K562 (cell line): ENCODE measurements at regions not wholly inside any gene's neighbourhood (a gene's known extent, or its start where the extent isn't known, plus 50 kb on each side); places are given as distances from the start of the nearest gene placed in this dataset.

Source experiments
- ATAC-seq: fragments of 200-7000 bp; cut with Tn5 transposase; 3 replicates; pipeline ENCODE4 v1.9.1; 2020; ENCODE audit warnings: moderate library complexity
- BruUV-seq: library from RNA; stranded (reverse); fragments of 400-500 nt; replicated peaks from 2 replicates; lab custom pipeline; 2021; lab: Mats Ljungman, UMichigan
- CTCF ChIA-PET: fragments of 300-600 bp; formaldehyde crosslinking; extraction: SDS; loops from one replicate; lab custom pipeline; 2021; ENCODE audit warnings: low intra/inter-chr PET ratio; lab: Yijun Ruan, JAX
- POLR2A ChIA-PET: fragments of 300-600, 350-650 bp; sonication (Branson Sonifier 250); formaldehyde crosslinking; extraction: SDS; loops from one replicate; lab custom pipeline; 2021; ENCODE audit warnings: antibody characterized with exemption, inconsistent platforms; lab: Yijun Ruan, JAX
- DNase-seq, 4 experiments: peaks; one replicate each; pipeline versions ENCODE4 v3.0.0 to v3.0.0-alpha.2; 2011 to 2018; ENCODE audit warnings: low spot score in 3 of 4, mixed read lengths in 3 of 4; ENCODE audit errors: extremely low read depth in 1 of 4
- FAIRE-seq: peaks from 2 replicates; lab custom pipeline; 2011; peaks lifted over from hg19 to GRCh38; lab: Jason Lieb, UNC
- H2AFZ ChIP-seq: 2 replicates; pipeline ENCODE4 v1.6.0; 2011; ENCODE audit warnings: low read depth, low read length, control low read depth, inconsistent platforms
- H3K27ac ChIP-seq: fragments of 200-600 bp; 3 replicates; pipeline ENCODE4 v1.8.0; 2011; ENCODE audit warnings: low read depth, mild to moderate bottlenecking, control low read depth, inconsistent platforms, low read length, moderate library complexity, mixed read lengths; ENCODE audit errors: extremely low read depth
- H3K27me3 ChIP-seq, 2 experiments: fragments of 300-600 bp in 1 of 2; 2 replicates in 1 of 2; 3 replicates in 1 of 2; pipeline versions ENCODE4 v1.6.0 to v1.8.0; 2011; ENCODE audit warnings: inconsistent platforms in 2 of 2, low read length in 2 of 2, mild to moderate bottlenecking in 1 of 2, mixed read lengths in 1 of 2, moderate library complexity in 1 of 2; ENCODE audit not compliant: control insufficient read depth in 2 of 2, insufficient read depth in 2 of 2
- H3K36me3 ChIP-seq: fragments of 300-600 bp; 3 replicates; pipeline ENCODE4 v1.8.0; 2011; ENCODE audit warnings: mild to moderate bottlenecking, low read length, inconsistent platforms; ENCODE audit not compliant: control insufficient read depth, insufficient read depth
- H3K4me1 ChIP-seq, 2 experiments: fragments of 200-600 bp in 1 of 2; replicated peaks in 1 of 2; 2 replicates in 1 of 2; 3 replicates in 1 of 2; pipeline versions ENCODE4 v1.5.1 to v1.8.0; 2011; ENCODE audit warnings: inconsistent platforms in 2 of 2, low read length in 2 of 2, mild to moderate bottlenecking in 1 of 2, mixed read lengths in 1 of 2, moderate library complexity in 1 of 2; ENCODE audit not compliant: control insufficient read depth in 2 of 2, insufficient read depth in 2 of 2
- H3K4me2 ChIP-seq: 2 replicates; pipeline ENCODE4 v1.6.1; 2011; ENCODE audit warnings: low read length, control low read depth, inconsistent platforms, mixed read lengths; ENCODE audit not compliant: insufficient read depth
- H3K4me3 ChIP-seq: fragments of 200-600 bp; sonication (generic), shearing (Covaris generic); 2 replicates; pipeline ENCODE4 v1.5.1; 2016; ENCODE audit warnings: control low read depth, inconsistent platforms
- H3K79me2 ChIP-seq: fragments of 200-600 bp; 3 replicates; pipeline ENCODE4 v1.8.0; 2011; ENCODE audit warnings: low read length, inconsistent platforms; ENCODE audit not compliant: control insufficient read depth, insufficient read depth
- H3K9ac ChIP-seq, 2 experiments: 2 replicates each; pipeline versions ENCODE4 v1.6.0 to v1.6.1; 2011; ENCODE audit warnings: low read depth in 2 of 2, low read length in 2 of 2, control low read depth in 1 of 2, inconsistent platforms in 1 of 2, mild to moderate bottlenecking in 1 of 2, mixed read lengths in 1 of 2; ENCODE audit not compliant: insufficient read depth in 1 of 2
- H3K9me1 ChIP-seq: one replicate; pipeline ENCODE4 v1.6.0; 2011; ENCODE audit warnings: inconsistent platforms, mild to moderate bottlenecking, low read length, moderate library complexity; ENCODE audit not compliant: control insufficient read depth, insufficient read depth
- H3K9me3 ChIP-seq: replicated peaks from 2 replicates; pipeline ENCODE4 v1.5.1; 2011; ENCODE audit warnings: low read depth, low read length, inconsistent platforms; ENCODE audit not compliant: control insufficient read depth, insufficient read depth
- H4K20me1 ChIP-seq: replicated peaks from 2 replicates; pipeline ENCODE4 v1.6.1; 2011; ENCODE audit warnings: low read length, inconsistent platforms, mixed read lengths; ENCODE audit not compliant: control insufficient read depth, insufficient read depth
- BMI1 ChIP-seq: fragments of 150-350 bp; IDR thresholded peaks from 2 replicates; pipeline ENCODE4 v1.6.1; 2014; ENCODE audit warnings: low read length
- CBX5 ChIP-seq: IDR thresholded peaks from 2 replicates; pipeline ENCODE4 v1.6.1; 2014; ENCODE audit warnings: low read depth, borderline replicate concordance
- CC2D1A ChIP-seq: fragments of 450-650 bp; IDR thresholded peaks from 2 replicates; pipeline ENCODE4 v1.6.1; 2017; ENCODE audit warnings: mild to moderate bottlenecking
- CSDE1 ChIP-seq, 2 experiments: fragments of 450-650 bp; IDR thresholded peaks; 2 replicates each; pipeline ENCODE4 v1.6.1; 2016; ENCODE audit warnings: mild to moderate bottlenecking in 1 of 2
- DDX20 ChIP-seq: fragments of 450-650 bp; IDR thresholded peaks from 2 replicates; pipeline ENCODE4 v1.6.1; 2016; ENCODE audit warnings: missing genetic modification characterization, low read depth, mild to moderate bottlenecking, missing compliant biosample characterization, moderate library complexity
- HLTF ChIP-seq: fragments of 450-650 bp; IDR thresholded peaks from 2 replicates; pipeline ENCODE4 v1.6.1; 2016
- IRF9 ChIP-seq: fragments of 450-650 bp; IDR thresholded peaks from 2 replicates; pipeline ENCODE4 v1.6.1; 2016; ENCODE audit warnings: missing biosample characterization, missing genetic modification characterization
- MCM2 ChIP-seq: fragments of 450-650 bp; IDR thresholded peaks from 2 replicates; pipeline ENCODE4 v1.6.1; 2017; ENCODE audit warnings: low read depth, mild to moderate bottlenecking
- PATZ1 ChIP-seq: fragments of 250-450 bp; sonication (Bioruptor Pico); IDR thresholded peaks from 2 replicates; pipeline ENCODE4 v1.5.0; 2020; ENCODE audit warnings: mild to moderate bottlenecking, borderline replicate concordance
- POLR2A ChIP-seq: fragments of 450-650 bp; conservative IDR thresholded peaks from 2 replicates; pipeline ENCODE4 v1.6.1; 2016
- POLR2H ChIP-seq: IDR thresholded peaks from 2 replicates; pipeline ENCODE4 v1.6.1; 2016; ENCODE audit warnings: missing genetic modification characterization, low read depth, mild to moderate bottlenecking, control low read depth, missing compliant biosample characterization, moderate library complexity
- UBTF ChIP-seq, 2 experiments: IDR thresholded peaks; 2 replicates each; pipeline ENCODE4 v1.6.1; 2012; ENCODE audit warnings: improper control_type of control experiment in 2 of 2, low read depth in 2 of 2, low read length in 2 of 2, borderline replicate concordance in 1 of 2
- ZBTB11 ChIP-seq, 3 experiments: fragments of 200-800 bp in 1 of 3; fragments of 250-450 bp in 1 of 3; fragments of 450-650 bp in 1 of 3; sonication (Bioruptor Pico) in 1 of 3; sonication (Bioruptor generic) in 1 of 3; formaldehyde crosslinking in 1 of 3; IDR thresholded peaks; 2 replicates each; pipeline versions ENCODE4 v1.6.1 to v1.8.0; 2016 to 2022; ENCODE audit warnings: mild to moderate bottlenecking in 2 of 3, missing genetic modification characterization in 2 of 3, missing compliant biosample characterization in 1 of 3, moderate library complexity in 1 of 3
- ZC3H4 ChIP-seq: sonication (generic); formaldehyde crosslinking; IDR thresholded peaks from 2 replicates; pipeline ENCODE4 v1.9.0; 2021; ENCODE audit warnings: missing genetic modification reagents, borderline replicate concordance
- ZNF282 ChIP-seq: sonication (generic); formaldehyde crosslinking; IDR thresholded peaks from 2 replicates; pipeline ENCODE4 v1.8.1; 2023; ENCODE audit warnings: missing genetic modification reagents
- ZNF644 ChIP-seq: fragments of 200-800 bp; sonication (Bioruptor generic); IDR thresholded peaks from 2 replicates; pipeline ENCODE4 v1.6.1; 2016; ENCODE audit warnings: low read depth, missing genetic modification characterization, missing compliant biosample characterization
- WGBS: fragments of 100-300 bp; shearing (Covaris generic); methylation state at CpG from one replicate; pipeline ENCODE4 v1.1.6; 2016; ENCODE audit warnings: low coverage, mixed read lengths; ENCODE audit not compliant: insufficient coverage; ENCODE audit errors: missing lambda C conversion rate; 5-methylcytosine and 5-hydroxymethylcytosine counted together
- in situ Hi-C: fragments of 300-500 bp; cut with MboI; formaldehyde crosslinking; loops from 4 replicates; pipeline ENCODE4 v1.15.0; 2018; ENCODE audit warnings: inconsistent platforms, mixed read lengths
- intact Hi-C: fragments of 100-400 bp; cut with micrococcal nuclease; formaldehyde crosslinking; loops from 2 replicates; pipeline ENCODE4 v1.14.2; 2022

- H3K9ac ChIP-seq: no peak overlapping the region
- H4K20me1 ChIP-seq: no peaks in the 10 kb centered on the region
- 66% methylated on average over 3 of the region's 3 CpGs for WGBS
- in situ Hi-C loops: no loop called here
- no peak overlapping the region for H3K27ac ChIP-seq
- DNase-seq (no peak), FAIRE-seq (no peak), ATAC-seq (no peak)
- H3K27me3 ChIP-seq: no peaks in the 10 kb centered on the region
- H3K4me1 ChIP-seq: peaks cover 0 to 7% of the 10 kb centered on the region in 2 experiments; a peak in 3 of 5 replicates
- H3K79me2 ChIP-seq: no peaks in the 10 kb centered on the region
- POLR2A ChIA-PET: no interaction called here
- H3K4me3 ChIP-seq: no peak overlapping the region
- CTCF ChIA-PET: no interaction called here
- H3K9me3 ChIP-seq: no peaks in the 10 kb centered on the region
- no peak overlapping the region for H2AFZ ChIP-seq
- no peak overlapping the region for H3K4me2 ChIP-seq
- H3K9me1 ChIP-seq: no peaks in the 10 kb centered on the region
- intact Hi-C loops: no loop called here
- no TSS peak for BruUV-seq
- H3K36me3 ChIP-seq: no peaks in the 10 kb centered on the region
- no peak for TF ChIP-seq POLR2A
- TF ChIP-seq DDX20 (tag): no peak
- TF ChIP-seq MCM2: no peak
- TF ChIP-seq UBTF (IDR thresholded peaks at IDR 0.05; ENCODE audit: borderline replicate concordance in 1 of 2, low read depth in 2 of 2, low read length in 2 of 2): no peak
- TF ChIP-seq ZNF644: no peak
- no peak for TF ChIP-seq PATZ1
- TF ChIP-seq ZNF282 (CRISPR knock-in tag): no peak
- no peak for TF ChIP-seq CC2D1A
- TF ChIP-seq ZBTB11 (CRISPR knock-in tag; IDR thresholded peaks at IDR 0.05): no peak
- no peak for TF ChIP-seq CSDE1 (IDR thresholded peaks at IDR 0.05)
- no peak for TF ChIP-seq IRF9 (tag)
- TF ChIP-seq POLR2H: no peak
- no peak for TF ChIP-seq CBX5
- TF ChIP-seq ZC3H4: no peak
- no peak for TF ChIP-seq BMI1
- TF ChIP-seq HLTF: no peak
Observed at GRCh38 chr2:12094134-12094533, 347.7 kb downstream of the LPIN1 start.
